AG04449 (cell line): ENCODE measurements at regions not wholly inside any gene's neighbourhood (a gene's known extent, or its start where the extent isn't known, plus 50 kb on each side); places are given as distances from the start of the nearest gene placed in this dataset.

Experiments
- CTCF ChIA-PET: fragments of 350-600 bp; formaldehyde crosslinking; extraction: SDS; loops from one replicate; lab custom pipeline; 2021; ENCODE audit warnings: antibody characterized with exemption; lab: Yijun Ruan, JAX
- POLR2A ChIA-PET: fragments of 400-600, 350-600 bp; formaldehyde crosslinking; extraction: SDS; loops from one replicate; lab custom pipeline; 2020; ENCODE audit warnings: antibody characterized with exemption, inconsistent platforms; lab: Yijun Ruan, JAX
- DNase-seq: peaks from one replicate; pipeline ENCODE4 v3.0.0-alpha.2; 2010; ENCODE audit warnings: low read depth, low spot score
- H3K4me3 ChIP-seq: 2 replicates; pipeline ENCODE4 v1.5.1; 2011; ENCODE audit warnings: low read depth, mild to moderate bottlenecking, control low read depth, low read length
- CTCF ChIP-seq: IDR thresholded peaks from one replicate; pipeline ENCODE4 v1.5.1; 2011; ENCODE audit warnings: mild to moderate bottlenecking, moderate library complexity, low read length, control low read depth, inconsistent platforms; ENCODE audit not compliant: insufficient read depth; ENCODE audit errors: missing control alignments

GRCh38 chr12:23025372-23026016 lies 400.5 kb downstream of the ETNK1 start:
- TF ChIP-seq CTCF = no peak
- no peak for DNase-seq
- no peak overlapping the region for H3K4me3 ChIP-seq
- ChIA-PET CTCF (no interaction called here), POLR2A (no interaction called here)

GRCh38 chr12:23028158-23028802 lies 403.3 kb downstream of the ETNK1 start:
- ChIA-PET CTCF (no interaction called here), POLR2A (no interaction called here)
- H3K4me3 ChIP-seq = no peak overlapping the region
- no peak for DNase-seq
- TF ChIP-seq CTCF = no peak

- ChIA-PET POLR2A (no interaction called here), CTCF (no interaction called here)
- no peak for DNase-seq
- TF ChIP-seq CTCF = no peak
- no peak overlapping the region for H3K4me3 ChIP-seq
These were observed 404.2 kb downstream of the ETNK1 start for GRCh38 chr12:23029185-23029584.

- H3K4me3 ChIP-seq = no peak overlapping the region
- DNase-seq = no peak
- TF ChIP-seq CTCF = no peak
- ChIA-PET POLR2A (no interaction called here), CTCF (no interaction called here)
These were observed 414.9 kb downstream of the ETNK1 start for GRCh38 chr12:23039834-23040233.

- TF ChIP-seq CTCF = no peak
- DNase-seq = no peak
- CTCF ChIA-PET = no interaction called here
- POLR2A ChIA-PET = no interaction called here
- H3K4me3 ChIP-seq = no peak overlapping the region
These were observed 416.8 kb downstream of the ETNK1 start for GRCh38 chr12:23041774-23042173.

GRCh38 chr12:23043646-23044045 lies 418.7 kb downstream of the ETNK1 start:
- CTCF ChIA-PET = no interaction called here
- DNase-seq = no peak
- POLR2A ChIA-PET = no interaction called here
- TF ChIP-seq CTCF = no peak
- no peak overlapping the region for H3K4me3 ChIP-seq
